IMR-90 (cell line): ENCODE measurements at regions not wholly inside any gene's neighbourhood (a gene's known extent, or its start where the extent isn't known, plus 50 kb on each side); places are given as distances from the start of the nearest gene placed in this dataset.

Experiments
- ATAC-seq: fragments of 200-7000 bp; cut with Tn5 transposase; 2 replicates; pipeline ENCODE4 v1.9.1; 2020; ENCODE audit warnings: low read depth, mild to moderate bottlenecking, moderate library complexity
- BruUV-seq: library from RNA; stranded (reverse); fragments of 400-500 nt; replicated peaks from 2 replicates; lab custom pipeline; 2021; lab: Mats Ljungman, UMichigan
- CTCF ChIA-PET: fragments of 300-600 bp; formaldehyde crosslinking; extraction: SDS; loops from one replicate; lab custom pipeline; 2021; ENCODE audit warnings: antibody characterized with exemption; lab: Yijun Ruan, JAX
- POLR2A ChIA-PET: fragments of 300-600 bp; sonication (Branson Sonifier 250); formaldehyde crosslinking; loops from one replicate; lab custom pipeline; 2022; ENCODE audit warnings: antibody characterized with exemption; ENCODE audit not compliant: unreplicated experiment; lab: Charles Lee
- DNase-seq: peaks from one replicate; pipeline ENCODE4 v3.0.0; 2013
- H2AFZ ChIP-seq: replicated peaks from 2 replicates; pipeline ENCODE3; 2013; ENCODE audit warnings: low read length, mild to moderate bottlenecking; ENCODE audit not compliant: poor library complexity
- H2AK5ac ChIP-seq: 2 replicates; pipeline ENCODE4 v1.6.1; 2013; ENCODE audit warnings: low read depth, low read length, inconsistent platforms
- H2AK9ac ChIP-seq: replicated peaks from 2 replicates; pipeline ENCODE3; 2013; ENCODE audit warnings: mild to moderate bottlenecking, low read depth, low read length, moderate library complexity; ENCODE audit not compliant: poor library complexity
- H2BK120ac ChIP-seq: 2 replicates; pipeline ENCODE4 v1.6.1; 2013; ENCODE audit warnings: low read depth, low read length, inconsistent platforms
- H2BK15ac ChIP-seq: 3 replicates; pipeline ENCODE4 v1.6.1; 2013; ENCODE audit warnings: low read depth, low read length, inconsistent platforms
- H2BK20ac ChIP-seq: 2 replicates; pipeline ENCODE4 v1.6.1; 2013; ENCODE audit warnings: low read depth, mild to moderate bottlenecking, inconsistent platforms, low read length, moderate library complexity
- H2BK5ac ChIP-seq: 2 replicates; pipeline ENCODE4 v1.6.1; 2013; ENCODE audit warnings: mild to moderate bottlenecking, low read depth, low read length, inconsistent platforms; ENCODE audit not compliant: poor library complexity, severe bottlenecking
- H3K14ac ChIP-seq: replicated peaks from 2 replicates; pipeline ENCODE4 v1.6.1; 2013; ENCODE audit warnings: low read depth, low read length, inconsistent platforms
- H3K18ac ChIP-seq: 2 replicates; pipeline ENCODE4 v1.6.1; 2013; ENCODE audit warnings: low read depth, low read length, control low read depth
- H3K23ac ChIP-seq: 2 replicates; pipeline ENCODE4 v1.6.1; 2013; ENCODE audit warnings: low read depth, low read length, inconsistent platforms
- H3K27ac ChIP-seq: 2 replicates; pipeline ENCODE4 v1.5.1; 2013; ENCODE audit warnings: mild to moderate bottlenecking, control low read depth, low read length; ENCODE audit not compliant: insufficient read depth
- H3K27me3 ChIP-seq: 2 replicates; pipeline ENCODE4 v1.6.1; 2013; ENCODE audit warnings: low read length; ENCODE audit not compliant: control insufficient read depth, insufficient read depth
- H3K36me3 ChIP-seq: 2 replicates; pipeline ENCODE4 v1.6.1; 2013; ENCODE audit warnings: low read length, mixed read lengths; ENCODE audit not compliant: control insufficient read depth, insufficient read depth
- H3K4ac ChIP-seq: 2 replicates; pipeline ENCODE4 v1.6.1; 2013; ENCODE audit warnings: low read depth, low read length, inconsistent platforms
- H3K4me1 ChIP-seq: 2 replicates; pipeline ENCODE4 v1.6.1; 2013; ENCODE audit warnings: low read length, mixed read lengths; ENCODE audit not compliant: control insufficient read depth, insufficient read depth
- H3K4me2 ChIP-seq: 2 replicates; pipeline ENCODE4 v1.6.1; 2013; ENCODE audit warnings: low read depth, mild to moderate bottlenecking, control low read depth, low read length, moderate library complexity
- H3K4me3 ChIP-seq: 2 replicates; pipeline ENCODE4 v1.5.1; 2013; ENCODE audit warnings: low read depth, mild to moderate bottlenecking, control low read depth, low read length, moderate library complexity; ENCODE audit not compliant: insufficient read depth
- H3K56ac ChIP-seq: 2 replicates; pipeline ENCODE4 v1.6.1; 2013; ENCODE audit warnings: low read length, inconsistent platforms; ENCODE audit not compliant: insufficient read depth; ENCODE audit errors: extremely low read depth
- H3K79me1 ChIP-seq, 2 experiments: 2 replicates each; pipeline ENCODE4 v1.6.1; 2013; ENCODE audit warnings: low read length in 2 of 2, inconsistent platforms in 1 of 2, low read depth in 1 of 2
- H3K9ac ChIP-seq: 2 replicates; pipeline ENCODE4 v1.6.1; 2013; ENCODE audit warnings: low read depth, low read length, control low read depth
- H3K9me1 ChIP-seq: 2 replicates; pipeline ENCODE4 v1.6.1; 2013; ENCODE audit warnings: low read length, inconsistent platforms; ENCODE audit not compliant: insufficient read depth
- H3K9me3 ChIP-seq: 2 replicates; pipeline ENCODE4 v1.6.1; 2013; ENCODE audit warnings: low read length; ENCODE audit not compliant: control insufficient read depth, insufficient read depth
- H4K20me1 ChIP-seq: 2 replicates; pipeline ENCODE4 v1.6.1; 2013; ENCODE audit warnings: low read length, inconsistent platforms; ENCODE audit not compliant: insufficient read depth
- H4K5ac ChIP-seq: 2 replicates; pipeline ENCODE4 v1.6.1; 2013; ENCODE audit warnings: mild to moderate bottlenecking, low read depth, low read length, control low read depth
- H4K8ac ChIP-seq, 2 experiments: 2 replicates each; pipeline ENCODE4 v1.6.1; 2013; ENCODE audit warnings: low read depth in 2 of 2, low read length in 2 of 2, control low read depth in 1 of 2, inconsistent platforms in 1 of 2
- H4K91ac ChIP-seq: 2 replicates; pipeline ENCODE4 v1.6.1; 2013; ENCODE audit warnings: low read depth, low read length, inconsistent platforms; ENCODE audit not compliant: insufficient read depth
- CTCF ChIP-seq: conservative IDR thresholded peaks from 2 replicates; pipeline ENCODE4 v1.5.1; 2012; ENCODE audit warnings: mild to moderate bottlenecking, low read depth, low read length, improper control_type of control experiment
- WGBS, 2 experiments: methylation state at CpG; one replicate each; pipeline versions ENCODE4 v1.1.5 to v1.1.7; 2013; ENCODE audit warnings: missing lambda C conversion rate in 2 of 2; ENCODE audit not compliant: insufficient read length in 1 of 2; ENCODE audit errors: extremely low coverage in 2 of 2; 5-methylcytosine and 5-hydroxymethylcytosine counted together
- dilution Hi-C: fragments of 300-500 bp; cut with HindIII; formaldehyde crosslinking; loops from one replicate; pipeline ENCODE4 v1.14.3; 2018; ENCODE audit warnings: low sequenced_read_pairs; ENCODE audit not compliant: unreplicated experiment
- in situ Hi-C: fragments of 300-500 bp; cut with MboI; formaldehyde crosslinking; loops from 3 replicates; pipeline ENCODE4 v1.14.3; 2019; ENCODE audit warnings: low sequenced_read_pairs, inconsistent platforms, mixed read lengths
- intact Hi-C: fragments of 100-400 bp; cut with micrococcal nuclease; formaldehyde crosslinking; loops from 2 replicates; pipeline ENCODE4 v1.10.0; 2022

GRCh38 chr2:123532994-123533393, 492.1 kb upstream of the CNTNAP5 start:
- H3K23ac ChIP-seq: no peak overlapping the region
- H4K8ac ChIP-seq: no peak overlapping the region
- H2AK9ac ChIP-seq: no peak overlapping the region
- WGBS, 2 experiments: no CpG with 5 or more reads among the region's 2 CpGs
- no peak overlapping the region for H2BK15ac ChIP-seq
- no peak overlapping the region for H2AFZ ChIP-seq
- no peak overlapping the region for H3K4me2 ChIP-seq
- ChIA-PET POLR2A (no interaction called here), CTCF (no interaction called here)
- no peak overlapping the region for H4K91ac ChIP-seq
- dilution Hi-C loops (no loop called here), in situ Hi-C loops (no loop called here), intact Hi-C loops (no loop called here)
- no TSS peak for BruUV-seq
- H3K36me3 ChIP-seq: no peaks in the 10 kb centered on the region
- no peaks in the 10 kb centered on the region for H3K79me1 ChIP-seq
- H3K27ac ChIP-seq: no peak overlapping the region
- H3K4me3 ChIP-seq: no peak overlapping the region
- TF ChIP-seq CTCF: no peak
- DNase-seq: no peak
- no peak overlapping the region for H3K9ac ChIP-seq
- no peak overlapping the region for H2AK5ac ChIP-seq
- no peaks in the 10 kb centered on the region for H3K9me1 ChIP-seq
- H4K5ac ChIP-seq: no peak overlapping the region
- no peak overlapping the region for H2BK5ac ChIP-seq
- H4K20me1 ChIP-seq: no peaks in the 10 kb centered on the region
- 0 out of 2 replicates have a peak, but pooled peaks cover 2% of the 10 kb centered on the region for H3K9me3 ChIP-seq
- ATAC-seq: no peak
- H3K4ac ChIP-seq: no peak overlapping the region
- H3K14ac ChIP-seq: no peak overlapping the region
- H3K56ac ChIP-seq: no peak overlapping the region
- no peak overlapping the region for H3K18ac ChIP-seq
- H3K27me3 ChIP-seq: no peaks in the 10 kb centered on the region
- H2BK20ac ChIP-seq: no peak overlapping the region
- no peak overlapping the region for H2BK120ac ChIP-seq
- H3K4me1 ChIP-seq: no peaks in the 10 kb centered on the region
